Body of pancreas (tissue), 4 donors: ENCODE measurements at regions not wholly inside any gene's neighbourhood (a gene's known extent, or its start where the extent isn't known, plus 50 kb on each side); places are given as distances from the start of the nearest gene placed in this dataset.

ENCODE experiments used
- CTCF ChIP-seq, 7 experiments: fragments of 450-650 bp in 4 of 7; fragments of 200-600 bp in 3 of 7; sonication (generic) in 3 of 7; IDR thresholded peaks; one replicate each; pipeline ENCODE4 v1.5.1; 2016 to 2019; ENCODE audit warnings: antibody characterized with exemption in 7 of 7
- POLR2A ChIP-seq, 3 donors: fragments of 450-650 bp; IDR thresholded peaks; one replicate each; pipeline ENCODE4 v1.6.1; 2016; ENCODE audit warnings: antibody characterized with exemption in 3 of 3, mild to moderate bottlenecking in 2 of 3

- TF ChIP-seq CTCF (IDR thresholded peaks at IDR 0.05) (no peak), POLR2A (IDR thresholded peaks at IDR 0.05) (no peak)
Measured at GRCh38 chr6:76214546-76214945, 142.1 kb upstream of the IMPG1 start.
